ENCODE measurements at regions not wholly inside any gene's neighbourhood (a gene's known extent, or its start where the extent isn't known, plus 50 kb on each side); places are given as distances from the start of the nearest gene placed in this dataset.

DNA sequence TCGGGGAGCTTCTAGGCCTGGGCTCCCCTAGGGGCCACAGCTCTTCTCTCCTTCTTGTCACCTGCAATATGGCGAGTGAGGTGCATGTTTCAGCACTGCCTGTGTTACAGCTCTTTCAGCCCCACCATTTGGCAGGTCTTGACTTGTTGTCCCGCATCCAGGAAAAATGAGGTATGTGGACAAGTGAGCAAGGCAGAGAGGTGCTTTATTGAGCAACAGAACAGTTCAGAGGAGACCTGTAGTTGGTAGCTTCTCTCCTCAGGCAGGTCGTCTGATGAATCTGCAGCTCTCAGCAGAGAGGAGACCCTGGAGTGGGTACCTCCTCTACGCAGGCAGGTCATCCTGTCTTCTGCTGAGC lies 208.2 kb upstream of the USP25 start:
- H3K4me3 ChIP-seq: no peak overlapping the region
- no peaks in the 10 kb centered on the region for H3K4me1 ChIP-seq
- H3K27ac ChIP-seq: no peak overlapping the region
- intact Hi-C loops (cut with DNase I; ENCODE audit: low total_unique reads): no loop called here
- H3K27me3 ChIP-seq: no peaks in the 10 kb centered on the region
- no peak for DNase-seq (ENCODE audit: low spot score in 2 of 2)
- H3K9me3 ChIP-seq: no peaks in the 10 kb centered on the region
- H3K36me3 ChIP-seq: no peaks in the 10 kb centered on the region
- no peak for TF ChIP-seq POLR2A (IDR thresholded peaks at IDR 0.05)
- TF ChIP-seq, protein P1, sequence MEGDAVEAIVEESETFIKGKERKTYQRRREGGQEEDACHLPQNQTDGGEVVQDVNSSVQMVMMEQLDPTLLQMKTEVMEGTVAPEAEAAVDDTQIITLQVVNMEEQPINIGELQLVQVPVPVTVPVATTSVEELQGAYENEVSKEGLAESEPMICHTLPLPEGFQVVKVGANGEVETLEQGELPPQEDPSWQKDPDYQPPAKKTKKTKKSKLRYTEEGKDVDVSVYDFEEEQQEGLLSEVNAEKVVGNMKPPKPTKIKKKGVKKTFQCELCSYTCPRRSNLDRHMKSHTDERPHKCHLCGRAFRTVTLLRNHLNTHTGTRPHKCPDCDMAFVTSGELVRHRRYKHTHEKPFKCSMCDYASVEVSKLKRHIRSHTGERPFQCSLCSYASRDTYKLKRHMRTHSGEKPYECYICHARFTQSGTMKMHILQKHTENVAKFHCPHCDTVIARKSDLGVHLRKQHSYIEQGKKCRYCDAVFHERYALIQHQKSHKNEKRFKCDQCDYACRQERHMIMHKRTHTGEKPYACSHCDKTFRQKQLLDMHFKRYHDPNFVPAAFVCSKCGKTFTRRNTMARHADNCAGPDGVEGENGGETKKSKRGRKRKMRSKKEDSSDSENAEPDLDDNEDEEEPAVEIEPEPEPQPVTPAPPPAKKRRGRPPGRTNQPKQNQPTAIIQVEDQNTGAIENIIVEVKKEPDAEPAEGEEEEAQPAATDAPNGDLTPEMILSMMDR (IDR thresholded peaks at IDR 0.05): no peak
- no peak for TF ChIP-seq POLR2AphosphoS5 (IDR thresholded peaks at IDR 0.05)

DNA sequence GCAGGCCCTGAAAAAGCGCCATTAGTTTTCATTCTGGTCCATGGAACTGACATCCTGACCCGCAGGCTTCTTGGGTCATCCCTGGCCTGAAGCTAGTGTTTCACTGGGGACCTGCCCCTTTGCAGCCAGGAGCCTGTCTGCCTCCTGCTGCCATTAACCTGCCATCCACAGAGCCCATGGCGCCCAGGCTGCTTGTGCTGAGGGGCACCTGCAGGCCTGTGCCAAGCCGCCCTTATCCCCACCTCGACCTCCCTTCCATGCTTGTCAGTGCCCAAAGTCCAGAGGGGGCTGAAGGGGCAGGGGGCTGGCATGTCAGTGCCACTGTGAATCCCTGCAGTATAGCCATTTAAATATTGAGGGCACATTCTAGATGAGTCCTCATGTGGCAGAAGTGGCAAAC lies 207.6 kb upstream of the USP25 start:
- intact Hi-C loops (cut with DNase I; ENCODE audit: low total_unique reads): no loop called here
- TF ChIP-seq, protein P1 (IDR thresholded peaks at IDR 0.05): no peak
- TF ChIP-seq POLR2AphosphoS5 (IDR thresholded peaks at IDR 0.05): no peak
- TF ChIP-seq POLR2A (IDR thresholded peaks at IDR 0.05): no peak
- H3K4me3 ChIP-seq: no peak overlapping the region
- no peaks in the 10 kb centered on the region for H3K27me3 ChIP-seq
- H3K36me3 ChIP-seq: no peaks in the 10 kb centered on the region
- no peaks in the 10 kb centered on the region for H3K4me1 ChIP-seq
- no peak for DNase-seq (ENCODE audit: low spot score in 2 of 2)
- no peak overlapping the region for H3K27ac ChIP-seq
- no peaks in the 10 kb centered on the region for H3K9me3 ChIP-seq

DNA sequence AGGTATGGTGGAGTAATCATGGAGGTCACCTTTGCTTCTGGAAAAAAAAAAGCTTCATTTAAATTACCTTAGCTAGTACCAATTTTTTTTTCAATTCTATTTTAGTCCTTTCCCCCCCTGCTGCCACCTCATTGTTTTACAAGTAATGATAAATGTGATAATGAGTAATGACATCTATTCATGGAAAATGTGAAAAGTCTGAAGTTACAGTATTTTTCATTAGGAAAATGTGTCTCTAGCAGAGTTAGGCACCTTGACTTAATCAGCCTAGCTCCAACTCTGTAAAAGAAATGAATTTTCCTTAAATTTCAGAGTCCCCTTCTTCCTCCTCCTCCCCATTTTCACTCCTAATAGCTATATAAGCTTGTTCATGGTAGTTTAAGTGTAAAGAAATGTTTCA lies 204.9 kb upstream of the USP25 start:
- H3K4me3 ChIP-seq: no peak overlapping the region
- no peak overlapping the region for H3K27ac ChIP-seq
- intact Hi-C loops (cut with DNase I; ENCODE audit: low total_unique reads): no loop called here
- H3K27me3 ChIP-seq: no peaks in the 10 kb centered on the region
- no peaks in the 10 kb centered on the region for H3K4me1 ChIP-seq
- no peaks in the 10 kb centered on the region for H3K9me3 ChIP-seq
- no peak for DNase-seq (ENCODE audit: low spot score in 2 of 2)
- H3K36me3 ChIP-seq: no peaks in the 10 kb centered on the region
- no peak for TF ChIP-seq POLR2A (IDR thresholded peaks at IDR 0.05)
- TF ChIP-seq, protein P1 (IDR thresholded peaks at IDR 0.05): no peak
- TF ChIP-seq POLR2AphosphoS5 (IDR thresholded peaks at IDR 0.05): no peak

DNA sequence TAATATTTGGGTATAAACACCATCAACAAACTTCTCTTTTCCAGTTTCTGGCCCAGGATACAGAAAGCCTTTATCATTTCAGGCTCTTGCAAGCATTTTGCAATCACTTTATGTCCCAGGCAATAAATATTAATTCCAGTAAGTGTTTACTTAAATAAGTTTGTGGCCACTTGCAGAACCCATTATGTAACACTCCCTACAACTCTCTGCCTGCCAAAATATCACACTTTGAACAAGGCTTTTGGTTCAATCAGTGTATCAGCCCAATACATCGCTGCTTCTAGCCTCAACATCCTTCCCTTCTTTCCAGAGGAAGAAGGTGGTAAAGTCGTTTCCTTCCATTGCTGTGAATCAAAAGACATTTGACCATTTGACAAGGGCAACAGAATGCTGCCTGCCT lies 203.0 kb upstream of the USP25 start:
- H3K4me1 ChIP-seq: no peaks in the 10 kb centered on the region
- no peaks in the 10 kb centered on the region for H3K9me3 ChIP-seq
- TF ChIP-seq, protein P1 (IDR thresholded peaks at IDR 0.05): no peak
- TF ChIP-seq POLR2AphosphoS5 (IDR thresholded peaks at IDR 0.05): no peak
- no peak for TF ChIP-seq POLR2A (IDR thresholded peaks at IDR 0.05)
- H3K36me3 ChIP-seq: no peaks in the 10 kb centered on the region
- no peaks in the 10 kb centered on the region for H3K27me3 ChIP-seq
- H3K27ac ChIP-seq: no peak overlapping the region
- intact Hi-C loops (cut with DNase I; ENCODE audit: low total_unique reads): no loop called here
- no peak overlapping the region for H3K4me3 ChIP-seq
- DNase-seq (ENCODE audit: low spot score in 2 of 2): no peak

DNA sequence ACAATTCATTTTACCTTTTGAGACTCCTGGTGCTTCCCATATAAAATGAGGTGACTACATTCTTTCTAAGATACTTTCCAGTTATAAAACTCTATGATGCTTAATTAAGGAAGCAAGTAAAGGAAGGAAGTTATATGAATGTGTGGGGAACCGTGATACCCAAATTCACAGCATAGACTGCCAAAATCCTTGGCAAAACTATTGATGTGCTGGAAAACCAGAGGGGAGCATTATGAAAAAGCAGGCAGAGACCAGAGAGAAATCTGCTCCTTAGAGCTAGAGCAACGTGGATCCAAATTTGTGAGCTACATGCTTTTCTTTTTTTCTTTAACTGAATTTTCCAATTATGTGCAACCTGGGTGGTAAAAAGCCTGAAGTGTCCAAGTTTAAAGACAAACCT lies 201.4 kb upstream of the USP25 start:
- Histone ChIP-seq H3K4me1 (no peaks in the 10 kb centered on the region), H3K4me3 (no peak overlapping the region), H3K9me3 (no peaks in the 10 kb centered on the region), H3K27me3 (no peaks in the 10 kb centered on the region), H3K27ac (no peak overlapping the region), H3K36me3 (no peaks in the 10 kb centered on the region)
- TF ChIP-seq, protein P1 (IDR thresholded peaks at IDR 0.05): no peak
- TF ChIP-seq POLR2A (IDR thresholded peaks at IDR 0.05): no peak
- TF ChIP-seq POLR2AphosphoS5 (IDR thresholded peaks at IDR 0.05): no peak
- DNase-seq (ENCODE audit: low spot score in 2 of 2): no peak
- intact Hi-C loops (cut with DNase I; ENCODE audit: low total_unique reads): no loop called here

Measured in breast epithelium (tissue), 4 donors.